Keratinocyte (primary cell): ENCODE measurements at regions not wholly inside any gene's neighbourhood (a gene's known extent, or its start where the extent isn't known, plus 50 kb on each side); places are given as distances from the start of the nearest gene placed in this dataset.

Experiments used
- DNase-seq: peaks from one replicate; pipeline ENCODE4 v3.0.0-alpha.2; 2011; ENCODE audit warnings: low read depth, missing footprints, low spot score
- FAIRE-seq: peaks from 2 replicates; lab custom pipeline; 2011; peaks lifted over from hg19 to GRCh38; lab: Jason Lieb, UNC
- H2AFZ ChIP-seq: 2 replicates; pipeline ENCODE4 v1.6.0; 2012; ENCODE audit warnings: low read length, control low read depth, inconsistent platforms; ENCODE audit not compliant: control insufficient read depth
- H3K27ac ChIP-seq: 2 replicates; pipeline ENCODE4 v1.5.1; 2011; ENCODE audit warnings: low read length; ENCODE audit not compliant: control insufficient read depth, insufficient read depth
- H3K27me3 ChIP-seq: 3 replicates; pipeline ENCODE4 v1.6.0; 2011; ENCODE audit warnings: low read length; ENCODE audit not compliant: control insufficient read depth, insufficient read depth; ENCODE audit errors: extremely low read depth
- H3K36me3 ChIP-seq, 2 experiments: 2 replicates in 1 of 2; 3 replicates in 1 of 2; pipeline ENCODE4 v1.5.1; 2011; ENCODE audit warnings: low read length in 2 of 2, mild to moderate bottlenecking in 1 of 2; ENCODE audit not compliant: control insufficient read depth in 2 of 2, insufficient read depth in 2 of 2; ENCODE audit errors: extremely low read depth in 1 of 2
- H3K4me1 ChIP-seq: 3 replicates; pipeline ENCODE4 v1.5.1; 2011; ENCODE audit warnings: low read length; ENCODE audit not compliant: control insufficient read depth, insufficient read depth; ENCODE audit errors: extremely low read depth
- H3K4me2 ChIP-seq: 3 replicates; pipeline ENCODE4 v1.6.0; 2011; ENCODE audit warnings: low read depth, low read length; ENCODE audit not compliant: control insufficient read depth, insufficient read depth; ENCODE audit errors: extremely low read depth
- H3K4me3 ChIP-seq, 3 experiments: fragments of 200-600 bp in 1 of 3; sonication (generic) in 1 of 3; 2 replicates in 2 of 3; 3 replicates in 1 of 3; pipeline ENCODE4 v1.5.1; 2011 to 2016; ENCODE audit warnings: low read length in 3 of 3, mild to moderate bottlenecking in 3 of 3, control low read depth in 2 of 3, inconsistent platforms in 1 of 3, low read depth in 1 of 3, mixed read lengths in 1 of 3, mixed run types in 1 of 3, moderate library complexity in 1 of 3; ENCODE audit not compliant: control insufficient read depth in 2 of 3, insufficient read depth in 2 of 3; ENCODE audit errors: extremely low read depth in 1 of 3
- H3K79me2 ChIP-seq: 2 replicates; pipeline ENCODE4 v1.6.0; 2012; ENCODE audit warnings: low read length; ENCODE audit not compliant: control insufficient read depth, insufficient read depth
- H3K9ac ChIP-seq: 3 replicates; pipeline ENCODE4 v1.6.0; 2011; ENCODE audit warnings: low read length; ENCODE audit not compliant: control insufficient read depth, insufficient read depth; ENCODE audit errors: extremely low read depth
- H3K9me1 ChIP-seq: 3 replicates; pipeline ENCODE4 v1.6.0; 2011; ENCODE audit warnings: low read length; ENCODE audit not compliant: control insufficient read depth, insufficient read depth; ENCODE audit errors: extremely low read depth
- H3K9me3 ChIP-seq: 2 replicates; pipeline ENCODE4 v1.5.1; 2012; ENCODE audit warnings: low read depth, low read length; ENCODE audit not compliant: control insufficient read depth
- H4K20me1 ChIP-seq: 3 replicates; pipeline ENCODE4 v1.6.0; 2011; ENCODE audit warnings: low read length; ENCODE audit not compliant: control insufficient read depth, insufficient read depth; ENCODE audit errors: extremely low read depth
- CTCF ChIP-seq, 3 experiments: IDR thresholded peaks in 1 of 3; conservative IDR thresholded peaks in 1 of 3; optimal IDR thresholded peaks in 1 of 3; 2 replicates in 2 of 3; 3 replicates in 1 of 3; pipeline versions ENCODE3 to v1.5.1; 2011; ENCODE audit warnings: low read length in 3 of 3, mild to moderate bottlenecking in 3 of 3, moderate library complexity in 2 of 3, control low read depth in 1 of 3, inconsistent platforms in 1 of 3; ENCODE audit not compliant: insufficient read depth in 2 of 3; ENCODE audit errors: extremely low read depth in 1 of 3
- EZH2 ChIP-seq: IDR thresholded peaks from one replicate; pipeline ENCODE4 v1.6.1; 2012; ENCODE audit warnings: inconsistent platforms, mild to moderate bottlenecking, low read length, moderate library complexity
- dilution Hi-C: fragments of 300-500 bp; cut with MboI; formaldehyde crosslinking; loops from one replicate; pipeline ENCODE4 v1.7.0; 2020; ENCODE audit warnings: low sequenced_read_pairs; ENCODE audit not compliant: extremely low pct_ligation_motif_present

GRCh38 chr14:95814363-95815225, 62.0 kb upstream of the TUNAR start:
- no peaks in the 10 kb centered on the region for H3K36me3 ChIP-seq
- H3K27ac ChIP-seq = no peak overlapping the region
- TF ChIP-seq CTCF (optimal IDR thresholded peaks at IDR 0.05 in 1 of 3, IDR thresholded peaks at IDR 0.05 in 1 of 3, conservative IDR thresholded peaks at IDR 0.05 in 1 of 3; ENCODE audit: extremely low read depth in 1 of 3, insufficient read depth in 2 of 3, low read length in 3 of 3) = no peak
- H4K20me1 ChIP-seq = no peaks in the 10 kb centered on the region
- H3K9me1 ChIP-seq = no peaks in the 10 kb centered on the region
- no peak overlapping the region for H3K4me3 ChIP-seq
- H3K9ac ChIP-seq = no peak overlapping the region
- no peak overlapping the region for H2AFZ ChIP-seq
- no peaks in the 10 kb centered on the region for H3K27me3 ChIP-seq
- no peaks in the 10 kb centered on the region for H3K79me2 ChIP-seq
- dilution Hi-C loops = no loop called here
- DNase-seq = no peak
- FAIRE-seq = no peak
- H3K9me3 ChIP-seq = no peaks in the 10 kb centered on the region
- H3K4me1 ChIP-seq = no peaks in the 10 kb centered on the region
- no peak overlapping the region for H3K4me2 ChIP-seq

GRCh38 chr14:95811813-95812212, 64.8 kb upstream of the TUNAR start:
- Histone ChIP-seq H3K9me1 (no peaks in the 10 kb centered on the region), H2AFZ (no peak overlapping the region), H3K9me3 (no peaks in the 10 kb centered on the region), H3K4me2 (no peak overlapping the region), H3K4me1 (no peaks in the 10 kb centered on the region), H4K20me1 (no peaks in the 10 kb centered on the region), H3K4me3 (no peak overlapping the region), H3K27ac (no peak overlapping the region), H3K79me2 (no peaks in the 10 kb centered on the region), H3K9ac (no peak overlapping the region), H3K36me3 (no peaks in the 10 kb centered on the region), H3K27me3 (no peaks in the 10 kb centered on the region)
- FAIRE-seq (no peak), DNase-seq (no peak)
- TF ChIP-seq EZH2 = no peak
- no peak for TF ChIP-seq CTCF (optimal IDR thresholded peaks at IDR 0.05 in 1 of 3, IDR thresholded peaks at IDR 0.05 in 1 of 3, conservative IDR thresholded peaks at IDR 0.05 in 1 of 3; ENCODE audit: extremely low read depth in 1 of 3, insufficient read depth in 2 of 3, low read length in 3 of 3)
- dilution Hi-C loops = no loop called here
